Activated T-helper 1 cell treated with anti-CD3 and anti-CD28 coated beads, Interleukin-12 subunit alpha, Interleukin-12 subunit beta, Interleukin-2, Interleukin-4 antibody, amounts not matched to agents 30 ng/mL and 10 ng/mL and 1 ng/mL, durations not matched to agents 14 hours and 24 hours and 36 hours (primary cell): ENCODE measurements at regions not wholly inside any gene's neighbourhood (a gene's known extent, or its start where the extent isn't known, plus 50 kb on each side); places are given as distances from the start of the nearest gene placed in this dataset.
"Not testable (repeated sequence)": the region's sequence is repeated elsewhere in the genome, so short reads cannot be mapped to it uniquely, and the experiment has no call there.

Source experiments
- DNase-seq: peaks from one replicate; pipeline ENCODE4 v3.0.0; 2021; ENCODE audit warnings: low spot score
- H3K27ac Mint-ChIP-seq: one replicate; pipeline ENCODE4 v1.8.0; 2021; ENCODE audit warnings: mild to moderate bottlenecking, mixed read lengths
- H3K27me3 Mint-ChIP-seq: one replicate; pipeline ENCODE4 v1.8.0; 2022; ENCODE audit warnings: mild to moderate bottlenecking, moderate library complexity, mixed read lengths; ENCODE audit not compliant: insufficient read depth
- H3K36me3 Mint-ChIP-seq: one replicate; pipeline ENCODE4 v1.8.0; 2021; ENCODE audit warnings: low read depth, mixed read lengths
- H3K4me1 Mint-ChIP-seq: one replicate; pipeline ENCODE4 v1.8.0; 2021; ENCODE audit warnings: low read depth, mixed read lengths
- H3K4me3 Mint-ChIP-seq: one replicate; pipeline ENCODE4 v1.8.0; 2021; ENCODE audit warnings: mild to moderate bottlenecking, moderate library complexity, mixed read lengths
- H3K9me3 Mint-ChIP-seq: one replicate; pipeline ENCODE4 v1.8.0; 2021; ENCODE audit warnings: mixed read lengths
- intact Hi-C: fragments of 100-400 bp; cut with micrococcal nuclease; formaldehyde crosslinking; loops from one replicate; pipeline ENCODE4 v1.15.1; 2024

DNA sequence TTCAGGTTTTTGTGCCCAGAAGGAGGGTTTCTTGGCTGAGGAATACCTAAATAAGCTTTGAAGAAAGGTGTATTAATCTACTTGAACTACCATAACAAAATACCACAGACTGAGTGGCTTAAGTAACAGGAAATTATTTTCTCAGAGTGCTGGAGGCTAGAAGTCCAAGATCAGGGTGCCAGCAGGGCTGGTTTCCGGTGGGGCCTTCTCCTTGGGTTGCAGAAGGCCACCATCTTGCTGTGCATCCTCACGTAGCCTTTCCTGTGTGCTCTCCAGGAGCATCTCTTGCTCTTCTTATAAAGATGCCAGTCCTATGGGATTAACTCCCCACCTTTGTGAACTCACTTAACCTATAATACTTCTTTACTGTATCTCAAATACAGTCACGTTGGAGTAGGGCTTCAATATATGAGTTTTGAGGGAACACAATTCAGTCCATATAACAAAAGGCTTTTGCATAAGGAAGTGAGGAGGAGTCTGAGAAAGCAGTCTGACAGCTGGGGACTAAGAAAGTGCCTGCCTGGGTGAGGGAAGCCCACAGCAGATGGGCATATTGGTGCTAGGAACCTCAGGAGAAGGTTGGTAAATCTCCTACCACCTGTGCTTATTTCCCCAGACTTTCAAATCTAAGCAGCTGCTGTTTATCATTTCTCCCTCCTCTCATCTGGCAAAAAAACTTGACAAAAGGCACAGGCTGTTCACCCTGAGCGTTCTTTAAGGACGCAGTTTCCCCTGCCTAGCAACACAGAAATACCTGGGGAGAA, 89.6 kb upstream of the CBLB start:
- intact Hi-C loops: no loop called here
- no peaks in the 10 kb centered on the region for H3K27me3 Mint-ChIP-seq
- no peak overlapping the region for H3K27ac Mint-ChIP-seq
- no peak for DNase-seq
- peaks cover 17% of the 10 kb centered on the region for H3K9me3 Mint-ChIP-seq
- peaks cover 1% of the 10 kb centered on the region for H3K36me3 Mint-ChIP-seq
- no peak overlapping the region for H3K4me3 Mint-ChIP-seq
- no peaks in the 10 kb centered on the region for H3K4me1 Mint-ChIP-seq

DNA sequence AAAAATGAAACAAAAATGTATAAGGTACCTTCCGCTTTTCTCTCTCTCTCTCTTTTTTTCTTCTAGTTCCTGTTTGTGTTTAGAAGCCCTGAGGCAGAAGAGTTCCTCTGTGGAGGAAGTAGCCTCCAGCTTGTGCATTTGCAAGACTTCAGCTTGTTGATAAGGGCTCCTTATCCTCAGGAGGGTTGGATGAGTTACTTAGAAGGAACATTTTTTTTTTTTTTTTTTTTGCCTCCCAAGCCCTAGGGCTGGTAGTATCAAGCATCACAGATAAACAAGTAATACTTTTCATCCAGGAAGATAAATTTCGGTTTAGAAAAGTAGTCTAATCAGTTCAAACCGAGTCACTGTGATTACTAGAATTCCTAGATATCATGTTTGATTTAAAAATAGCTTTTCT, 91.0 kb upstream of the CBLB start:
- no peak for DNase-seq
- Mint-ChIP-seq H3K4me3 (no peak overlapping the region), H3K4me1 (no peaks in the 10 kb centered on the region), H3K36me3 (peaks cover 1% of the 10 kb centered on the region), H3K9me3 (peaks cover 18% of the 10 kb centered on the region), H3K27ac (no peak overlapping the region), H3K27me3 (no peaks in the 10 kb centered on the region)
- intact Hi-C loops: no loop called here

DNA sequence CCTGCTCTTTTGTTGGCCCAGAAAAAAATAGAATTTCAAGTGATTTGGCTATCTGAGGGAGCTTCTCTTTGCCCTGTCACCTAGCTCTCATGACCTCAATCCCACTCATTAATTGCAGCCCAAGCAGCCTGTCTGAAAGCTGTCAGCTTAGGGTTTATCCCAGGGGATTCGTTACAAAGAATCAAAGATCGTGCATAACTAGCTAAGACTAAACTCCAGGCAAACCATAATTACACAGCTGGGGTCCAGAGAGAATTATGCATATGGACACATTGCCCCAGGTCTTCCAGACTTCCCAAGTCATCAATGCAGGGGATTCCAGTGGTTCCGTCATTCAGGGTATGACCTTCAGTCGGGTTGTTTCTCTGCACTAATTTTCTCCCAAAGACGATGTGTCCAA, 91.6 kb upstream of the CBLB start:
- peaks cover 18% of the 10 kb centered on the region for H3K9me3 Mint-ChIP-seq
- no peak overlapping the region for H3K27ac Mint-ChIP-seq
- no peaks in the 10 kb centered on the region for H3K27me3 Mint-ChIP-seq
- intact Hi-C loops: no loop called here
- H3K36me3 Mint-ChIP-seq: peaks cover 1% of the 10 kb centered on the region
- H3K4me1 Mint-ChIP-seq: no peaks in the 10 kb centered on the region
- H3K4me3 Mint-ChIP-seq: no peak overlapping the region
- no peak for DNase-seq

DNA sequence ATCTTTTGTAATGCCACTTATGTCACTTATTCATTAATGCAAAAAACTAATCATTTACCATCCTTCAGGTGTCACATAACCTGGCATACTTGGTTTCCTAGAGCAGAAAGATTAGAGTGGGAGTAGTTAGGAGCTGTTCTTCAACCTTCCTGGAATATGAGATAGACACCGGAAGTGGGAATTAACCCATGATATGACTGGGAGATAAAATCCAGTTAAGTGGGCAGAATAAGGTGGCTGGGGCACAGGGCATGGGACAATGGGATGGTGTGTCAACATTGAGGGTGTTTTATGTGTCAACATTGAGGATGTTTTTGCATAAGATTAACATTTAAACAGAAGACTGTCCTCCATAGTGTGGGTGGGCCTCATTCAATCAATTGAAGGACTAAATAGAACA, 94.3 kb upstream of the CBLB start:
- Mint-ChIP-seq H3K27ac (no peak overlapping the region), H3K9me3 (peaks cover 28% of the 10 kb centered on the region), H3K36me3 (peaks cover 5% of the 10 kb centered on the region), H3K4me1 (no peaks in the 10 kb centered on the region), H3K4me3 (no peak overlapping the region), H3K27me3 (no peaks in the 10 kb centered on the region)
- DNase-seq: no peak
- intact Hi-C loops: no loop called here

DNA sequence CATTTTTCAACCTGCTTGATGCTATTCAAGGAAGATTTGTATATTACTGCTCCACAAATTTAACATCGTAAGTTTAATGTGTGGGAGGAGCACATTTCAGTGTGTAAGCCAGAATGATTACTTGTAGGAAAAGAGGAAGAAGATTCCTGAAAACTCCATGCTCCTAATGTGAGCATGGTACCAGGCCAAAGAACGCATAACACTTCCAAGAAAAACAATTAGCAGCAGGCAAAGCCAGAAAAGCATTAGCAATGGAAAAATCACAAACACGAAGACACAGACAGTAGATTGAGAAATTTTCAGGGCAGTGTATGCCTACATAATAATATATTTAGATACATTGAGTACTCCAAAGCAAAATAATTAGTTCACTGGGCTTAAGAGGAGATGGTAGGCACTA, 96.6 kb upstream of the CBLB start:
- H3K4me1 Mint-ChIP-seq: no peaks in the 10 kb centered on the region
- H3K9me3 Mint-ChIP-seq: peaks cover 30% of the 10 kb centered on the region
- H3K36me3 Mint-ChIP-seq: peaks cover 8% of the 10 kb centered on the region
- H3K27me3 Mint-ChIP-seq: no peaks in the 10 kb centered on the region
- intact Hi-C loops: no loop called here
- H3K4me3 Mint-ChIP-seq: no peak overlapping the region
- H3K27ac Mint-ChIP-seq: no peak overlapping the region
- DNase-seq: no peak

DNA sequence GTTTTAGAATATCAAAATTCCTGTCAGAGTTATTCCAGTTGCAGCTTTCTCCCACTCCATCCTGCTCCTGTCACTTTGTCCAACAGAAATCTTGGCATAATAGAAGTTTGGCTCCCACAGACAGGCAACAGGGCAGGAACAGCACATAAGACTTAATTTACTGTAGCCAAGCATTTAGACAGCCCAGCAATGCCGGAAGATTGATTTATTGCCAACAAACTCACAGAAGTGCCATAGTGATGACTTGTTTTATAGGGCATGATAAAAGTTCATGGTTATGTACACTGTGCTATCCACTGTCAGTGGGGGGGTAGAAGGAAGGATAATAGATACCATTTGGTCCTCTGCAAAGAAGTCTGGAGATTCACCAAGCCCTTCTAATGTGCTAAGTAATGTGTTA, 98.3 kb upstream of the CBLB start:
- intact Hi-C loops: no loop called here
- Mint-ChIP-seq H3K9me3 (peaks cover 44% of the 10 kb centered on the region), H3K4me1 (no peaks in the 10 kb centered on the region), H3K4me3 (no peak overlapping the region), H3K27me3 (no peaks in the 10 kb centered on the region), H3K27ac (no peak overlapping the region), H3K36me3 (peaks cover 20% of the 10 kb centered on the region)
- no peak for DNase-seq

DNA sequence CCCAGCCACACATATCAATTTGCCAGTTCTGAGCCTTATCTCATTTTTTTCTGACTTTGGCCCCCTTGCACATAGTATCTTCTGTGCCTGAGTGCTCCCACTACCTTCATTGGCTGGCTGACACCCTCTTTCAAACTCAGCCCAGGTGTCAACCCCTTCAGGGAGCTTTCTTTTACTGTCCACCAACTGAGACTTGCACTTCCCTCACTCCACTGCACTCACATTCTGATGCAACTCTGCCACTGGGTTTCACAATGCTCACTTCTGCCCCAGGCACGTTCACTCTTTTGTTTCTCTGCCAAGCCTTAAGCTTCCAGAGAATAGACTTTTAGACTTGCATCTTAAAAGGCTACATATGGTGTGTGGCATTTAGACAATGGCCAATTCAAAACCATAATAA, 101.5 kb upstream of the CBLB start:
- Mint-ChIP-seq H3K36me3 (peaks cover 21% of the 10 kb centered on the region), H3K9me3 (peaks cover 37% of the 10 kb centered on the region), H3K27me3 (no peaks in the 10 kb centered on the region), H3K4me1 (no peaks in the 10 kb centered on the region), H3K27ac (no peak overlapping the region), H3K4me3 (no peak overlapping the region)
- DNase-seq: no peak
- intact Hi-C loops: no loop called here

DNA sequence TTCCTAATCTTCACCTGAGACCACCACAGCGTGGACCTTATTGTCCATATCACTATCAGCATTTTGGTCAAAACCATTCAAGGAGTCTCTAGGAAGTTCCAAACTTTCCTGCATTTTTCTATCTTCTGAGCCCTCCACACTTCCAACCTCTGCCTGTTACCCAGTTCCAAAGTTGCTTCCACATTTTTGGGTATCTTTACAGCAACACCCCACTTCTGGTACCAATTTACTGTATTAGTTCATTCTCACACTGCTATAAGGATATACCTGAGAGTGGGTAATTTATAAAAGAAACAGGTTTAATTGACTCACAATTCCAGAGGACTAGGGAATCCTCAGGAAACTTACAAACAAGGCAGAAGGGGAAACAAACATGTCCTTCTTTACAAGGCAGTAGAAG, 103.3 kb upstream of the CBLB start:
- no peaks in the 10 kb centered on the region for H3K27me3 Mint-ChIP-seq
- H3K4me1 Mint-ChIP-seq: peaks cover 4% of the 10 kb centered on the region
- intact Hi-C loops: no loop called here
- H3K36me3 Mint-ChIP-seq: peaks cover 22% of the 10 kb centered on the region
- H3K27ac Mint-ChIP-seq: no peak overlapping the region
- DNase-seq: no peak
- H3K9me3 Mint-ChIP-seq: peaks cover 30% of the 10 kb centered on the region
- H3K4me3 Mint-ChIP-seq: no peak overlapping the region

DNA sequence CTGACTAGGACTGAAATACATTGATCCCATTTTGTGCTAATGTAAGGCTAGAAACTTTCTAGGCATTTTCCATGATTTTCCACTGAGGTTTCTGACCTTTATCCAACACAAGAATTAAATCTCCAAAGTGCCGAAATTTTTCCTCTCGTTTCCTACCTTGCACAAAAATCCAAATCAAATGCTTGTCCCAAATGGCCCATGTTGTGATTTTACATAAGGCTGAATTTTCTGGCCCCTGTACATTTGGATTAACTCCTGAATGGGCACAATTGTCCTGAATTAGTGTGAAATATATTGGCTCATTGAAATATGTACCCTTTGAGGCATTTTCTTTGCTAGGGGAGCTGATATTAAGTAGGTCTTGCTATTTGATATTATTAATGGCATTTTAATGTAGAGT, 105.6 kb upstream of the CBLB start:
- intact Hi-C loops: no loop called here
- H3K36me3 Mint-ChIP-seq: peaks cover 22% of the 10 kb centered on the region
- peaks cover 28% of the 10 kb centered on the region for H3K9me3 Mint-ChIP-seq
- no peak overlapping the region for H3K27ac Mint-ChIP-seq
- no peak overlapping the region for H3K4me3 Mint-ChIP-seq
- no peaks in the 10 kb centered on the region for H3K27me3 Mint-ChIP-seq
- peaks cover 4% of the 10 kb centered on the region for H3K4me1 Mint-ChIP-seq
- no peak for DNase-seq

DNA sequence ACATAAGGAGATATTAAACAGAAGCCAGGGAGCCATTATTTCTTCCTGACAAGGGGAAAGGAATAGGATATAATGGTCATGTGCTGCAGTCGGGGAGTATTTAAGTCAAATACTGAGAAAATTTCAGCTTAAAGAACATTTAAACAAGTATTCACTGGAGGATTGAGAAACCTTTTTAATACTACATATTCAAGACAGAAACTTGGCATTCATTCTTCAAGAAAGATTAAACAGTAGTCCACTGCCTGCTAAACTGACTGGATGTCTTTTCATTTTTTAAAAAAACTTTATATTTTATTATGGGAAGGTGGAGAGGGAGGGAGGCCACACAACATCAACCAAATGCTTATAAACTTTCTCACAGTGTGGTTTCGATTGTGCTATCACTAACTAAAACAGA, 107.4 kb upstream of the CBLB start:
- Mint-ChIP-seq H3K27me3 (no peaks in the 10 kb centered on the region), H3K27ac (no peak overlapping the region)
- intact Hi-C loops: no loop called here

DNA sequence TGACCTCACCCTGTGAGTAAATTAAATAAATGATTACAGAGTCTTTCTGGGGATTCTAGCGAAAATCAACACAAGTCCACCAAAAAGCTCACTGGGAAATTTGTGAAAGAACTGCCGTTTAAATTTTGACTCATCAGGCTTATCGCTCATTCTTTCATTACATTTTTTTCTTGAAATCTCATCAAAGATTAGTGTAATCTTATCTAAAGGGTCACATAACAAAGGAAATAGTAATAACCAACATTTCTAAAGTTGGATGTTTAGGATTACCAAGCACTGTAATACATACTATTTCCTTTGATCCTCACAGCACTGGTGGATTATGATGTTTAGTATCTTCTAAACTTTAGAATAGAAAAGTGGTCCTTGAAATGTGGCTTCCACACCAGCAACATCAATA, 111.1 kb upstream of the CBLB start:
- Mint-ChIP-seq H3K27me3 (no peaks in the 10 kb centered on the region), H3K9me3 (peaks cover 24% of the 10 kb centered on the region)

More for the DNA sequence above, 107.4 kb upstream of the CBLB start:
- Mint-ChIP-seq H3K4me3 (no peak overlapping the region), H3K36me3 (peaks cover 14% of the 10 kb centered on the region), H3K4me1 (peaks cover 4% of the 10 kb centered on the region), H3K9me3 (peaks cover 14% of the 10 kb centered on the region)
- no peak for DNase-seq

DNA sequence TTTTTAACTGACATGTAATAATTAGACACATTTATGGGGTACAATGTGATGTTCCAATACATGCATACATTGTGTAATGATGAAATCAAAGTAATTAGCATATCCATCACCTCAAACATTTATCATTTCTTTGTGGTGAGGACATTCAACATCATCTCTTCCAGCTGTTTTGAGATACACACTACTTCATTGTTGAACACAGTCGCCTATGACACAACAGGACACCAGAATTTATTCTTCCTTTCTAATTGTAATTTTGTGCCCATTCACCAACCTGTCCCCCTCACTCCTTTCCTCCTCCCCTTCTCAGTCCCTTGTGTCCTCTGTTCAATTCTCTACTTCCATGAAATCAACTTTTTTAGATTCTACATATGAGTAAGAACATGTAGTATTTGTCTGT, 113.4 kb upstream of the CBLB start:
- intact Hi-C loops: no loop called here
- H3K27ac Mint-ChIP-seq: no peak overlapping the region

More for the DNA sequence above, 111.1 kb upstream of the CBLB start:
- intact Hi-C loops: no loop called here
- Mint-ChIP-seq H3K36me3 (peaks cover 4% of the 10 kb centered on the region), H3K4me1 (peaks cover 9% of the 10 kb centered on the region), H3K27ac (no peak overlapping the region), H3K4me3 (no peak overlapping the region)
- DNase-seq: no peak

DNA sequence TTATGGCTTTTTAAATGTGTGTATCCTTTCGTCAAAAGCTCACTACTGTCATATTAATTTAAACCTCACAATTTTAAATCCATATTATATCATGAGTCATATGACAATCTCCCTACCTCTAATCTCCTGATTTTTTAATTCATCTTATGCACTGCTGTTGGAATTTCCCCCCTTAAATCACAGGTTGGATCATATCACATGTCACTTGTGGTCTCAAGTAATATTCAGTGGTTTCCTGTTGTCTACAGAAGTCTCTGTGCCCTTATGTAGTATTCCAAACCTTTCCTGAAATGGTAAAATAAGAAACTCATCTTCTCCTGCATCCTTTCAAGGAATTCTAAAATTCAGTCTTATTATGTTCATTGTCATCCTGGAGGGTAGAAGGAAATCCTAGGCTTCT, 116.0 kb upstream of the CBLB start:
- Mint-ChIP-seq H3K9me3 (peaks cover 44% of the 10 kb centered on the region), H3K36me3 (peaks cover 11% of the 10 kb centered on the region), H3K4me1 (peaks cover 29% of the 10 kb centered on the region), H3K27me3 (no peaks in the 10 kb centered on the region), H3K4me3 (no peak overlapping the region), H3K27ac (no peak overlapping the region)
- no peak for DNase-seq
- intact Hi-C loops: loop anchor here (5.0 kb wide), 1 partner anchor 118 kb away; the partner anchor contains the start of gene CBLB

More for the DNA sequence above, 113.4 kb upstream of the CBLB start:
- no peak for DNase-seq
- H3K4me1 Mint-ChIP-seq: peaks cover 14% of the 10 kb centered on the region
- H3K9me3 Mint-ChIP-seq: peaks cover 28% of the 10 kb centered on the region
- no peaks in the 10 kb centered on the region for H3K27me3 Mint-ChIP-seq
- H3K4me3 Mint-ChIP-seq: no peak overlapping the region
- no peaks in the 10 kb centered on the region for H3K36me3 Mint-ChIP-seq

DNA sequence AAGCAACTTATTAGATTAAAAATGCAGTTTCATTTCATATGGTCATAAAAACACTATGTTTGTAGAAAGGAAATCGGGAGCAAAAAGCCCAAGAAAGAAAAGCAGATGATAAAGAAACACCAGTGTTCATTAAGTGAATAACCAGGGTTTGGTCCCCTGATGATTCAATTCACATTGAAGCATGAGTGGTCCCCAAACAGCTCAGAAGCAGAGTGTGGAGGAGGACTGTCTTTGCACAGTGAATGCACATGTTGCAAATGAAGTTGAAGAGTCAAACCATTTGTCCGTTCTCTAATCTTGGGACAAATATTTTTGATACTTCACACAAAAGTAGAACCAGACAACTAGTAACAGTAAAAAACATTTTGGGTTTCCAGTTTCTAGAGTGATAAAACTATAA, 117.5 kb upstream of the CBLB start:
- intact Hi-C loops: loop anchor here (5.0 kb wide), 1 partner anchor 119 kb away; the partner anchor contains the start of gene CBLB
- not testable (repeated sequence) for DNase-seq, H3K27me3 Mint-ChIP-seq, H3K27ac Mint-ChIP-seq, H3K4me3 Mint-ChIP-seq
- Mint-ChIP-seq H3K9me3 (peaks cover 58% of the 10 kb centered on the region), H3K4me1 (peaks cover 29% of the 10 kb centered on the region), H3K36me3 (peaks cover 17% of the 10 kb centered on the region)
